GM12864 (cell line): ENCODE measurements at regions not wholly inside any gene's neighbourhood (a gene's known extent, or its start where the extent isn't known, plus 50 kb on each side); places are given as distances from the start of the nearest gene placed in this dataset.

Source experiments
- DNase-seq: peaks from one replicate; pipeline ENCODE4 v3.0.0-alpha.2; 2011; ENCODE audit warnings: low read depth
- H3K4me3 ChIP-seq: 2 replicates; pipeline ENCODE4 v1.5.1; 2011; ENCODE audit warnings: mild to moderate bottlenecking, low read depth, low read length, control low read depth
- TF ChIP-seq, protein P1 (sequence below): IDR thresholded peaks from 2 replicates; pipeline ENCODE4 v1.5.1; 2011; ENCODE audit warnings: low read depth, mild to moderate bottlenecking, moderate library complexity, low read length, control low read depth, inconsistent platforms; ENCODE audit errors: missing control alignments

DNA sequence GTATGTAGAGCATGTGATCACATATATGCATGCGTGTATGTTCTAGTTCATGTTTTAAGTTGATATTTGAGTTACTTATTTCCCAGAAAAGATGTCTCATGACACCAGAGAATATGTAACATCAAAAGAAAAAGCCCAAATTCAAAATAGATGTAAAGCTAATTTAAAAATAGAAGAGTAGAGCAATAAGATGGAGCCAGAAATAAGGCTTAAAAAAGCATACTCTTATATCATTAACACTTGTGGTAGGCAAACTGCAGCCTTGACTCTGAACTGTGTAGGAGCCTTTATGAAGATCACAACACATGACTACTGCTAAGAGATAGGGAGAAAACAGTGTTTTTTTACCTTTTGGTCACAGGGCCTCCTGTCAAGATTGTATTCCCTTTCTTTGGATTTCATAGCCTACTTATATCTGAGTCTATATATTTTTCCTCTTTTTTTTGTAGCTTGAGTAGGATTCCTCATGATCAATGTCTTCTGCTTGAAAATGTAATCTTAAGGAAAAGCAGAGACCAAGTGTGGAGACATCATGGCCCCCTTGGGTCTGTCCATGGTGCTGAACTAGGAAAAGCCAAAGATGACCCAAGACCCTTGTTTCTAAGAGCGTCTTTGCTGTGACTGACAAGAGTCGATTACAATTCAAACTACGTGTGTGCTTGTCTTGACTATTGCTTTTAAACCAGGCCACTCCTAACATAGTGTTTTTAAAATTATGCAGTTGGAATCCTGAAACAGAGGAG is 390.4 kb downstream of the SHISA9 start:
- H3K4me3 ChIP-seq = no peak overlapping the region
- DNase-seq = no peak
- TF ChIP-seq, protein P1, sequence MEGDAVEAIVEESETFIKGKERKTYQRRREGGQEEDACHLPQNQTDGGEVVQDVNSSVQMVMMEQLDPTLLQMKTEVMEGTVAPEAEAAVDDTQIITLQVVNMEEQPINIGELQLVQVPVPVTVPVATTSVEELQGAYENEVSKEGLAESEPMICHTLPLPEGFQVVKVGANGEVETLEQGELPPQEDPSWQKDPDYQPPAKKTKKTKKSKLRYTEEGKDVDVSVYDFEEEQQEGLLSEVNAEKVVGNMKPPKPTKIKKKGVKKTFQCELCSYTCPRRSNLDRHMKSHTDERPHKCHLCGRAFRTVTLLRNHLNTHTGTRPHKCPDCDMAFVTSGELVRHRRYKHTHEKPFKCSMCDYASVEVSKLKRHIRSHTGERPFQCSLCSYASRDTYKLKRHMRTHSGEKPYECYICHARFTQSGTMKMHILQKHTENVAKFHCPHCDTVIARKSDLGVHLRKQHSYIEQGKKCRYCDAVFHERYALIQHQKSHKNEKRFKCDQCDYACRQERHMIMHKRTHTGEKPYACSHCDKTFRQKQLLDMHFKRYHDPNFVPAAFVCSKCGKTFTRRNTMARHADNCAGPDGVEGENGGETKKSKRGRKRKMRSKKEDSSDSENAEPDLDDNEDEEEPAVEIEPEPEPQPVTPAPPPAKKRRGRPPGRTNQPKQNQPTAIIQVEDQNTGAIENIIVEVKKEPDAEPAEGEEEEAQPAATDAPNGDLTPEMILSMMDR = no peak

DNA sequence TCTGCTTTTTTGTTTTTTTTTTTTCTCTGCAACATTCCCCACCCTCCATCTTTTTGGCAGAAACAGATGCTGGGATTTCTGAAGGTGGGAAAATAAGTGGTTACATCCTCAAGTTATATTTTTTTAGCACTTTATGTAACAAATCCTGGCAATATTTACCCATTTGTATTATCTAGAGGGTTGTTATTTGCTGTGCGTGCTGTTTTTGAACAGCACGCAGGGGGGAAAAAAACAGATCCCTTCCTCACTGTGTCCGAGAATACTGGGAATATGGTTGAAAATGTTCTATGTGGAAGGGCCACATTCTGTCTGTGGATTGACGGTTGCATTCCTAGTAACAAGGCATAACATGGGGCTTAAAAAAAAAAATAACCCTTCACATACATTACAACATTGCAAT is 394.8 kb downstream of the SHISA9 start:
- TF ChIP-seq, protein P1 = no peak
- H3K4me3 ChIP-seq = no peak overlapping the region
- DNase-seq = no peak

DNA sequence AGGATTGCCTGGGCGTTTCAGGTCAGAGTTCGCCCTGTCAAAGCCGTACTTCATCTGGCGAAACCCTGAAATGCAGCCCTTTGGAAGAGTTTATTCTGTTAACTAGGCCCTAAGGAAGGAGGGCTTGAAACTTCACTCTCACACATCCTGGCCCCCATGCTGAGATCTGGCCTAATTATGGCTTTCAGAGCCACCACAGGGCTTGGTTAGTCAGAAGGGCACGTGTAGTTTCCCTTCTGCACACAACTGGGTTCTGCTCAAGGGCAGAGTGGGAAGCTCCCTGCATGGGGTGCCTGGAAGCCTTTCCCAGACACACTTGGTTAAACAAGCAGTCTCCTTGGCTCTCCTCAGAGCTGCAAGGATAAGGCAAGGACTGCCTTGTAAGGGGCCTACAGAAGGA is 397.3 kb downstream of the SHISA9 start:
- TF ChIP-seq, protein P1 = no peak
- DNase-seq = no peak
- H3K4me3 ChIP-seq = no peak overlapping the region

DNA sequence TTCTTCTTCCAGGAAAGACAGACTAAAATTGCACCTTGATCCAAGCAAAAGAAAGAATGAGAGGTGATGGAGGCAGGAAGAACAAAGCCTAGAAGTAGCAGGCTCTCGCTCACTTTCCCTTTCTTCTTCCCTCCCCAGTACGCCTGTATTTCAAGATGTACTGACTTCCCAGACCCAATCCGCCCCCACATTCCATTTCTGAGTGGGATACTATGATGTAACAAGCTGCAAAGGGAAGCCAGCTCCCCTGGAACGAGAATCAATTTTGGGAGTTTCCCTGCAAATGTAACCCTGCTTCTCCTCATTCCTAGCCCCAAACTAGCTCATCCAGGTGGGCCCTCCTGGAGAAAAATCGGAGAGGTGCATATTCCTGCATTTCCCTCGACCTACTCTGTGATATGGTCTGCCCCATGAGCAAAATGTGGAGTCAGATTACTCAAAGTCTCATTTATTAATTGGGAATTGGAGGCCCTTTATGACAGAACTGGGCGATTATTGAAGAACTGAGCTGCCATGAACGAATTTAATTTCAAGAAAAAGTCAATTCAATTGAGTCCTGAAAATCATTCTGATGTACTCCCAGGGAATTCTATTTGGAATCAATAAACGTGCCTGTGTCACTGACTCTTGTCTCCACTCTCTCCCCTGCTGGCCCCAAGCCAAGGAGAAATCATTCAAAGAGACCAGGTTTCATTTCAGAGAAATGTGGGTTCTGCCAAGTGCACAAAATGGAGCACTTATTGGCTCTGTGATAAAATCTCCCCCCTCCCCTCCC is 398.9 kb downstream of the SHISA9 start:
- DNase-seq = no peak
- no peak overlapping the region for H3K4me3 ChIP-seq
- TF ChIP-seq, protein P1 = no peak

DNA sequence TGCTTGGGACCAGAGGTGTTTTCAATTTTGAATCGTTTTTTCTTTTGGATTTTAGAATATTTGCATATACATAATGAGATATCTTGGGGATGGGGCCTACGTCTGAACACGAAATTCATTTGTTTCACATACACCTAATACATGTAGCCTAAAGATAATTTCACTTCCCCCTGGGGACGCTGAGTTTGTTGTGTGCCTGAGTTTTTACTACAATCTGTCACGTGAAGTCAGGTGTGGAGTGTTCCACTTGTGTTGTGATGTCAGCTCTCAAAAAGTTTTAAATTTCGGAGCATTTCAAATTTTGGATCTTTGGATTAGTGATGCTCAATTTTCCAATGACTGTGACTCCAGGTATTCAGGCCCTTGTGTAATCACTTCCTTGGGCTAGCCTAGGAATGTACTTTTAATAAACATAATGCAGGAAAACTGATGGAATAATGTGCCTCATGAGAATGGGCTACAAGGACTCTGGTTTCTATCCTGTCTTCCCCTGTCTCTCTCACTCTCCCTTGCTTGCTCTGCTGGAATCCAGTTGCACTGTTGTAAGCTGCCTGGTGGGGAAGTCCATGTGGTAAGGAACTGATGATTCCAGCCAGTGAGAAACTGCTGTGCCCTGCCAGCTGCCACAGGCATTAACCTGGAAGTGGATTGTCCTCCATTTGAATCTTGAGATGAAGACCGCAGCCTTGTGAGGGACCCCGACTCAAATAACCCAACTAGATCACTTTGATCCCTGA is 403.8 kb downstream of the SHISA9 start:
- no peak for DNase-seq
- TF ChIP-seq, protein P1 = no peak
- H3K4me3 ChIP-seq = no peak overlapping the region

DNA sequence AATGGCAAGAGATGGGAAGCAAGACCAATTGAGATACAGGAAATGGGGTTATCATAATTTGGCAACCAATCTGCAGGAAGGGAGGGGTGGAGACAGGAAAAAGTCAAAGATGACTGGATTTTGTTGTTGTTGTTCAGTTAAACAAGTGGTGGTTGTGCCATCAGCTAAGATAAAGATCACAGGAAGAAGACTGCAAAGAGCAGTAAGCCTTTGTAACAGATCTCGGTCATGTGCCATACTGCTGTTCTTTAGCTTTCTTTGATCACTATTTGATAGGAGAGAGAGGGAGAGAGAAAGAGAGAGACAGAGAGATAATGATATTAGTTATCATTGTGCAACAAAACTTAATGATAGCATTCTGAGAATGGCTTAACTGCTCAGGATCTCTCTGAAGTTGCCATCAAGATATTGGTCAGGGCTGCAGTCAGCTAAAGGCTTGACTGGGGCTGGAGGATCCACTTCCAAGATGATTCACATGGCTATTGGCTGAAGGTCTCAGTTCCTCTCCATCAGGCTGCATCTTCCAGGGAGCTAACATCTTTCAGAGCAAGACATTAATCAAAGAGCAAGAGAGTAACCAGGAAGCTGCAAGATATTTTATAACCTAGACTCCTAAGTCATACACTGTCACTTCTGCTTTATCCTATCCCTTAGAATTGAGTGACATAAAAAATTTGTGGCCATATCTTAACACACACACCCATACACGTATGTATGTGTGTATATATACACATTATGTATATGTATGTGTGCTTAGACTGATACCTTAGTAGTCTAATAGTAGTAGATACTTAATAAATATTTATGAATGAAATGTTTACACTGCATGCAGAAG is 405.0 kb downstream of the SHISA9 start:
- no peak overlapping the region for H3K4me3 ChIP-seq
- TF ChIP-seq, protein P1 = no peak
- no peak for DNase-seq
